ENCODE measurements at regions not wholly inside any gene's neighbourhood (a gene's known extent, or its start where the extent isn't known, plus 50 kb on each side); places are given as distances from the start of the nearest gene placed in this dataset.

GRCh38 chr4:83205760-83206159 is 78.8 kb downstream of the COQ2 start:
- intact Hi-C loops (cut with micrococcal nuclease), result no loop called here

More at GRCh38 chr4:83205760-83206159, 78.8 kb downstream of the COQ2 start:
- Histone ChIP-seq H3K36me3 (ENCODE audit: control insufficient read depth in 1 of 2, insufficient read depth in 2 of 2, low read length in 2 of 2) (peaks cover 0 to 4% of the 10 kb centered on the region in 2 experiments; a peak in 1 of 4 replicates), H3K9ac (ENCODE audit: low read length) (no peak overlapping the region), H3K27ac (ENCODE audit: low read depth, low read length) (no peak overlapping the region), H4K20me1 (ENCODE audit: insufficient read depth) (no peaks in the 10 kb centered on the region), H3K9me3 (ENCODE audit: control insufficient read depth in 1 of 2, insufficient read depth in 1 of 2, low read depth in 1 of 2, low read length in 2 of 2) (no peaks in the 10 kb centered on the region; a peak in 1 of 4 replicates), H3K4me1 (ENCODE audit: control insufficient read depth in 1 of 2, insufficient read depth in 2 of 2, low read length in 2 of 2) (peaks cover 34 to 45% of the 10 kb centered on the region in 2 experiments), H3K4me3 (replicated peaks in 1 of 2; ENCODE audit: low read depth in 1 of 2, low read length in 2 of 2) (no peak overlapping the region), H3K79me2 (ENCODE audit: insufficient read depth, low read length) (no peaks in the 10 kb centered on the region), H3K9me2 (ENCODE audit: insufficient read depth) (no peaks in the 10 kb centered on the region), H3K27me3 (ENCODE audit: insufficient read depth, low read length) (no peaks in the 10 kb centered on the region), H2AFZ (ENCODE audit: low read depth, low read length, poor library complexity, severe bottlenecking) (no peak overlapping the region), H3K4me2 (ENCODE audit: low read length) (no peak overlapping the region)
- CTCF ChIA-PET, result no interaction called here
- RAD21 ChIA-PET (ENCODE audit: low non-redundant PET in 1 of 2, low total read pairs in 2 of 2, uncharacterized antibody in 2 of 2, unreplicated experiment in 2 of 2), result no interaction called here
- no peak for TF ChIP-seq SRF (IDR thresholded peaks at IDR 0.05; ENCODE audit: low read depth)
- TF ChIP-seq MAX (IDR thresholded peaks at IDR 0.05), result no peak
- no peak for TF ChIP-seq REST (IDR thresholded peaks at IDR 0.05; ENCODE audit: low read depth)
- no peak for TF ChIP-seq EZH2phosphoT487 (IDR thresholded peaks at IDR 0.05; ENCODE audit: borderline replicate concordance)
- no peak for TF ChIP-seq ZFX (IDR thresholded peaks at IDR 0.05)
- no peak for TF ChIP-seq ZBTB33 (IDR thresholded peaks at IDR 0.05; ENCODE audit: extremely low read depth, insufficient replicate concordance, low read length)
- no peak for TF ChIP-seq POLR2AphosphoS5 (IDR thresholded peaks at IDR 0.05; ENCODE audit: low read depth, low read length)
- no peak for TF ChIP-seq SP1 (IDR thresholded peaks at IDR 0.05; ENCODE audit: low read depth)
- no peak for TF ChIP-seq POLR2A (IDR thresholded peaks at IDR 0.05; ENCODE audit: borderline replicate concordance, extremely low read depth, insufficient read depth, insufficient read length)
- TF ChIP-seq YY1 (IDR thresholded peaks at IDR 0.05; ENCODE audit: extremely low read depth, insufficient replicate concordance, low read depth, low read length), result no peak
- no peak for TF ChIP-seq JUND (IDR thresholded peaks at IDR 0.05)
- TF ChIP-seq EGR1 (IDR thresholded peaks at IDR 0.05; ENCODE audit: low read depth), result no peak
- no peak for TF ChIP-seq EZH2 (IDR thresholded peaks at IDR 0.05)
- TF ChIP-seq CBX3 (IDR thresholded peaks at IDR 0.05; ENCODE audit: low read depth), result no peak
- TF ChIP-seq ATF3 (IDR thresholded peaks at IDR 0.05), result no peak
- TF ChIP-seq TCF7L2 (IDR thresholded peaks at IDR 0.05; ENCODE audit: borderline replicate concordance, extremely low read depth, insufficient read depth, insufficient read length), result no peak
- TF ChIP-seq ELF1 (IDR thresholded peaks at IDR 0.05; ENCODE audit: borderline replicate concordance, low read depth), result no peak
- POLR2A ChIA-PET, result no interaction called here
- ATAC-seq (no peak), DNase-seq (ENCODE audit: low read depth, low spot score) (no peak)
- BruUV-seq (replicated peaks), result no TSS peak
